ENCODE measurements at regions not wholly inside any gene's neighbourhood (a gene's known extent, or its start where the extent isn't known, plus 50 kb on each side); places are given as distances from the start of the nearest gene placed in this dataset.

DNA sequence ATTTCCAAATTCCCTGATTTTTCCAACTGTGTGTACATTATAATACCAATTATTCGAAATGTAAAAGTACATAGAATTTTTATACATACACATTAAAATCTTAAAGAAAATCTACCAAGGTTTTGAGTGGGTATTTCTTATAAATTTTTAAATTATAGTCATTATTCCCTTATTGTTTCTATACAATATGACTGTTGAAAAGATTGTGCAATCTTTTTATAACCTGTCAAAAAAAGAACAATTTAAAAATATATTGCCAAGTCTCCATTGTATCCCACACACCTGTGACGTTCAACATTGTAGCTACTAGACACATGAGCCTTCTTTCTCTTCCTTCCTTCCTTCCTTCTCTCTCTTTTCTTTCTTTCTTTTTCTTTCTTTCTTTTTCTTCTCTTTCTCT is 473.2 kb upstream of the CHRM3 start:
- TF ChIP-seq, protein P1, sequence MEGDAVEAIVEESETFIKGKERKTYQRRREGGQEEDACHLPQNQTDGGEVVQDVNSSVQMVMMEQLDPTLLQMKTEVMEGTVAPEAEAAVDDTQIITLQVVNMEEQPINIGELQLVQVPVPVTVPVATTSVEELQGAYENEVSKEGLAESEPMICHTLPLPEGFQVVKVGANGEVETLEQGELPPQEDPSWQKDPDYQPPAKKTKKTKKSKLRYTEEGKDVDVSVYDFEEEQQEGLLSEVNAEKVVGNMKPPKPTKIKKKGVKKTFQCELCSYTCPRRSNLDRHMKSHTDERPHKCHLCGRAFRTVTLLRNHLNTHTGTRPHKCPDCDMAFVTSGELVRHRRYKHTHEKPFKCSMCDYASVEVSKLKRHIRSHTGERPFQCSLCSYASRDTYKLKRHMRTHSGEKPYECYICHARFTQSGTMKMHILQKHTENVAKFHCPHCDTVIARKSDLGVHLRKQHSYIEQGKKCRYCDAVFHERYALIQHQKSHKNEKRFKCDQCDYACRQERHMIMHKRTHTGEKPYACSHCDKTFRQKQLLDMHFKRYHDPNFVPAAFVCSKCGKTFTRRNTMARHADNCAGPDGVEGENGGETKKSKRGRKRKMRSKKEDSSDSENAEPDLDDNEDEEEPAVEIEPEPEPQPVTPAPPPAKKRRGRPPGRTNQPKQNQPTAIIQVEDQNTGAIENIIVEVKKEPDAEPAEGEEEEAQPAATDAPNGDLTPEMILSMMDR (IDR thresholded peaks at IDR 0.05), result no peak
- no peak for TF ChIP-seq NR3C1 (CRISPR knock-in tag; conservative IDR thresholded peaks at IDR 0.05; ENCODE audit: low read depth)
- TF ChIP-seq, protein P2, sequence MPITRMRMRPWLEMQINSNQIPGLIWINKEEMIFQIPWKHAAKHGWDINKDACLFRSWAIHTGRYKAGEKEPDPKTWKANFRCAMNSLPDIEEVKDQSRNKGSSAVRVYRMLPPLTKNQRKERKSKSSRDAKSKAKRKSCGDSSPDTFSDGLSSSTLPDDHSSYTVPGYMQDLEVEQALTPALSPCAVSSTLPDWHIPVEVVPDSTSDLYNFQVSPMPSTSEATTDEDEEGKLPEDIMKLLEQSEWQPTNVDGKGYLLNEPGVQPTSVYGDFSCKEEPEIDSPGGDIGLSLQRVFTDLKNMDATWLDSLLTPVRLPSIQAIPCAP (CRISPR knock-in tag; IDR thresholded peaks at IDR 0.05), result no peak
- TF ChIP-seq CREM (CRISPR knock-in tag; IDR thresholded peaks at IDR 0.05), result no peak
